Activated naive CD4-positive, alpha-beta T cell treated with anti-CD3 and anti-CD28 coated beads, Interleukin-2, amount 10 ng/mL, durations not matched to agents 7 days and 5 days (primary cell): ENCODE measurements at regions not wholly inside any gene's neighbourhood (a gene's known extent, or its start where the extent isn't known, plus 50 kb on each side); places are given as distances from the start of the nearest gene placed in this dataset.
A peak's percentile ranks its signal among the peaks of the same experiment; 100 is the strongest.

Experiments used
- CTCF ChIA-PET: fragments of 350-600 bp; sonication (Branson Sonifier 250); formaldehyde crosslinking; loops from one replicate; lab custom pipeline; 2021; ENCODE audit warnings: antibody characterized with exemption; lab: Charles Lee
- DNase-seq: peaks from one replicate; pipeline ENCODE4 v3.0.0-alpha.2; 2020
- H3K27ac Mint-ChIP-seq: one replicate; pipeline ENCODE4 v1.8.0; 2021; ENCODE audit warnings: mild to moderate bottlenecking, moderate library complexity, mixed read lengths
- H3K27me3 Mint-ChIP-seq: one replicate; pipeline ENCODE4 v1.8.0; 2021; ENCODE audit warnings: mild to moderate bottlenecking, mixed read lengths
- H3K36me3 Mint-ChIP-seq: one replicate; pipeline ENCODE4 v1.8.0; 2021; ENCODE audit warnings: mixed read lengths
- H3K4me1 Mint-ChIP-seq: one replicate; pipeline ENCODE4 v1.8.0; 2021; ENCODE audit warnings: mixed read lengths
- H3K4me3 Mint-ChIP-seq: one replicate; pipeline ENCODE4 v1.8.0; 2021; ENCODE audit warnings: mild to moderate bottlenecking, moderate library complexity, mixed read lengths
- H3K9me3 Mint-ChIP-seq: one replicate; pipeline ENCODE4 v1.8.0; 2021; ENCODE audit warnings: mixed read lengths

- Mint-ChIP-seq H3K9me3 (no peaks in the 10 kb centered on the region), H3K4me3 (no peak overlapping the region), H3K36me3 (no peaks in the 10 kb centered on the region), H3K27ac (no peak overlapping the region), H3K27me3 (no peaks in the 10 kb centered on the region), H3K4me1 (no peaks in the 10 kb centered on the region)
- no peak for DNase-seq
- CTCF ChIA-PET: interaction anchor here (1.1 kb wide), 1 partner anchor 26 kb away, joined by 3 read pairs; no protein-coding TSS in a partner anchor
Measured at GRCh38 chr12:91356405-91356804, 173.8 kb upstream of the DCN start.

- H3K4me1 Mint-ChIP-seq: no peaks in the 10 kb centered on the region
- no peaks in the 10 kb centered on the region for H3K36me3 Mint-ChIP-seq
- CTCF ChIA-PET: interaction anchor here (0.6 to 1.1 kb wide), 2 partner anchors 27 to 1936 kb away, joined by 3 read pairs; no protein-coding TSS in a partner anchor
- H3K27me3 Mint-ChIP-seq: no peaks in the 10 kb centered on the region
- H3K4me3 Mint-ChIP-seq: no peak overlapping the region
- H3K9me3 Mint-ChIP-seq: no peaks in the 10 kb centered on the region
- no peak overlapping the region for H3K27ac Mint-ChIP-seq
- peak; percentile 57 for DNase-seq
Measured at GRCh38 chr12:91355150-91356006, 172.8 kb upstream of the DCN start.

- no peaks in the 10 kb centered on the region for H3K27me3 Mint-ChIP-seq
- H3K4me1 Mint-ChIP-seq: no peaks in the 10 kb centered on the region
- DNase-seq: no peak
- CTCF ChIA-PET: interaction anchor here (0.9 kb wide), 1 partner anchor 8 kb away, joined by 3 read pairs; no protein-coding TSS in a partner anchor
- no peak overlapping the region for H3K4me3 Mint-ChIP-seq
- no peak overlapping the region for H3K27ac Mint-ChIP-seq
- H3K9me3 Mint-ChIP-seq: no peaks in the 10 kb centered on the region
- H3K36me3 Mint-ChIP-seq: no peaks in the 10 kb centered on the region
Measured at GRCh38 chr12:91353266-91353665, 170.6 kb upstream of the DCN start.

GRCh38 chr12:91349476-91349875 lies 166.9 kb upstream of the DCN start:
- Mint-ChIP-seq H3K27ac (no peak overlapping the region), H3K4me1 (no peaks in the 10 kb centered on the region), H3K4me3 (no peak overlapping the region), H3K27me3 (no peaks in the 10 kb centered on the region), H3K9me3 (no peaks in the 10 kb centered on the region), H3K36me3 (no peaks in the 10 kb centered on the region)
- no peak for DNase-seq
- CTCF ChIA-PET: no interaction called here

GRCh38 chr12:91347481-91348214 lies 165.0 kb upstream of the DCN start:
- no peaks in the 10 kb centered on the region for H3K4me1 Mint-ChIP-seq
- no peak overlapping the region for H3K27ac Mint-ChIP-seq
- no peaks in the 10 kb centered on the region for H3K27me3 Mint-ChIP-seq
- no peaks in the 10 kb centered on the region for H3K36me3 Mint-ChIP-seq
- no peak for DNase-seq
- H3K9me3 Mint-ChIP-seq: no peaks in the 10 kb centered on the region
- H3K4me3 Mint-ChIP-seq: no peak overlapping the region
- CTCF ChIA-PET: no interaction called here

GRCh38 chr12:91346827-91347226 lies 164.2 kb upstream of the DCN start:
- Mint-ChIP-seq H3K4me1 (no peaks in the 10 kb centered on the region), H3K36me3 (no peaks in the 10 kb centered on the region), H3K27ac (no peak overlapping the region), H3K9me3 (no peaks in the 10 kb centered on the region), H3K27me3 (no peaks in the 10 kb centered on the region), H3K4me3 (no peak overlapping the region)
- CTCF ChIA-PET: no interaction called here
- no peak for DNase-seq

- no peaks in the 10 kb centered on the region for H3K36me3 Mint-ChIP-seq
- no peak overlapping the region for H3K27ac Mint-ChIP-seq
- no peaks in the 10 kb centered on the region for H3K4me1 Mint-ChIP-seq
- DNase-seq: no peak
- no peak overlapping the region for H3K4me3 Mint-ChIP-seq
- H3K9me3 Mint-ChIP-seq: no peaks in the 10 kb centered on the region
- H3K27me3 Mint-ChIP-seq: no peaks in the 10 kb centered on the region
- CTCF ChIA-PET: no interaction called here
Measured at GRCh38 chr12:91344408-91344807, 161.8 kb upstream of the DCN start.

GRCh38 chr12:91343010-91343409 lies 160.4 kb upstream of the DCN start:
- H3K4me1 Mint-ChIP-seq: no peaks in the 10 kb centered on the region
- H3K27ac Mint-ChIP-seq: no peak overlapping the region
- no peaks in the 10 kb centered on the region for H3K36me3 Mint-ChIP-seq
- no peak overlapping the region for H3K4me3 Mint-ChIP-seq
- no peak for DNase-seq
- no peaks in the 10 kb centered on the region for H3K9me3 Mint-ChIP-seq
- no peaks in the 10 kb centered on the region for H3K27me3 Mint-ChIP-seq
- CTCF ChIA-PET: no interaction called here

GRCh38 chr12:91339106-91339505 lies 156.5 kb upstream of the DCN start:
- DNase-seq: no peak
- Mint-ChIP-seq H3K9me3 (no peaks in the 10 kb centered on the region), H3K27me3 (no peaks in the 10 kb centered on the region), H3K4me3 (no peak overlapping the region), H3K4me1 (no peaks in the 10 kb centered on the region), H3K27ac (no peak overlapping the region), H3K36me3 (no peaks in the 10 kb centered on the region)
- CTCF ChIA-PET: no interaction called here

GRCh38 chr12:91335699-91336098 lies 153.1 kb upstream of the DCN start:
- DNase-seq: no peak
- Mint-ChIP-seq H3K27me3 (no peaks in the 10 kb centered on the region), H3K36me3 (no peaks in the 10 kb centered on the region), H3K4me3 (no peak overlapping the region), H3K4me1 (no peaks in the 10 kb centered on the region), H3K9me3 (no peaks in the 10 kb centered on the region), H3K27ac (no peak overlapping the region)
- CTCF ChIA-PET: no interaction called here

- CTCF ChIA-PET: no interaction called here
Measured at GRCh38 chr12:91333966-91334365, 151.3 kb upstream of the DCN start.

GRCh38 chr12:91332302-91332701 lies 149.7 kb upstream of the DCN start:
- DNase-seq: no peak
- CTCF ChIA-PET: no interaction called here
- Mint-ChIP-seq H3K4me1 (no peaks in the 10 kb centered on the region), H3K9me3 (no peaks in the 10 kb centered on the region), H3K27ac (no peak overlapping the region), H3K4me3 (no peak overlapping the region), H3K27me3 (no peaks in the 10 kb centered on the region), H3K36me3 (no peaks in the 10 kb centered on the region)

More at GRCh38 chr12:91333966-91334365, 151.3 kb upstream of the DCN start:
- H3K9me3 Mint-ChIP-seq: no peaks in the 10 kb centered on the region
- no peaks in the 10 kb centered on the region for H3K36me3 Mint-ChIP-seq
- no peaks in the 10 kb centered on the region for H3K4me1 Mint-ChIP-seq
- H3K27ac Mint-ChIP-seq: no peak overlapping the region
- no peak overlapping the region for H3K4me3 Mint-ChIP-seq
- H3K27me3 Mint-ChIP-seq: no peaks in the 10 kb centered on the region
- no peak for DNase-seq

- Mint-ChIP-seq H3K4me1 (no peaks in the 10 kb centered on the region), H3K27me3 (no peaks in the 10 kb centered on the region), H3K27ac (no peak overlapping the region), H3K9me3 (no peaks in the 10 kb centered on the region), H3K4me3 (no peak overlapping the region), H3K36me3 (no peaks in the 10 kb centered on the region)
- no peak for DNase-seq
- CTCF ChIA-PET: interaction anchor here (1.2 kb wide), 1 partner anchor 385 kb away, joined by 3 read pairs; no protein-coding TSS in a partner anchor
Measured at GRCh38 chr12:91331371-91331770, 148.8 kb upstream of the DCN start.

- H3K4me1 Mint-ChIP-seq: no peaks in the 10 kb centered on the region
- H3K9me3 Mint-ChIP-seq: no peaks in the 10 kb centered on the region
- no peaks in the 10 kb centered on the region for H3K36me3 Mint-ChIP-seq
- DNase-seq: no peak
- H3K27ac Mint-ChIP-seq: no peak overlapping the region
- no peak overlapping the region for H3K4me3 Mint-ChIP-seq
- CTCF ChIA-PET: interaction anchor here (1.3 to 1.5 kb wide), 2 partner anchors 151 to 369 kb away, joined by 3 to 4 read pairs; no protein-coding TSS in a partner anchor
- H3K27me3 Mint-ChIP-seq: no peaks in the 10 kb centered on the region
Measured at GRCh38 chr12:91328451-91328850, 145.8 kb upstream of the DCN start.
